Endothelial cell of umbilical vein (primary cell): ENCODE measurements at regions not wholly inside any gene's neighbourhood (a gene's known extent, or its start where the extent isn't known, plus 50 kb on each side); places are given as distances from the start of the nearest gene placed in this dataset.

Source experiments
- EZH2 ChIP-seq: IDR thresholded peaks from 2 replicates; pipeline ENCODE4 v1.6.1; 2012; ENCODE audit warnings: borderline replicate concordance, low read depth, mild to moderate bottlenecking, moderate library complexity, low read length, inconsistent platforms; ENCODE audit not compliant: severe bottlenecking
- TF ChIP-seq, protein P1 (sequence below), 2 donors: IDR thresholded peaks; 1 replicate in 1 of 2; 2 replicates in 1 of 2; pipeline ENCODE4 v1.5.1; 2011; ENCODE audit warnings: low read length in 2 of 2, mild to moderate bottlenecking in 2 of 2, moderate library complexity in 2 of 2, control low read depth in 1 of 2, inconsistent platforms in 1 of 2, low read depth in 1 of 2; ENCODE audit not compliant: insufficient read depth in 1 of 2; ENCODE audit errors: extremely low read depth in 1 of 2
- TF ChIP-seq, protein P2 (sequence below): IDR thresholded peaks from 2 replicates; pipeline ENCODE4 v1.6.1; 2011; ENCODE audit not compliant: insufficient read depth, insufficient read length

DNA sequence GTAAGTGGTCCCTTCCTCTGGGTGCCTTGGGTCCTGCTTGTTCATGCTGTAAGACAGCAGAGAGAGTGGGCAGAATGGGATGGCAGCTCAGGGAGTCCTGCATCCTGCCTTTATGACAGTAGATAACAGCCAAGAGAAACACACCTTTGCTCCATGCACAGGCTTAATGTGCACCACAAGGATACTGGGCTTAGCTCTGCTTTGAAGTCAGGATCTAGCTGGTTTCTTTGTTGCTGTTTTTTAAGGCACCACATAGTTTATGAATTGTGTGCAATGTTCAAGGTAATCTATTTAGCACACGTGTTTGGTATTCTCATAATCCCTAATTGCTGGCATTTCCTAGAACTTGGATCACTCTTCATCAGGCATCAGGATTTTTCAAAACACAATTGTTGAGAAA lies 239.5 kb upstream of the DCN start:
- TF ChIP-seq, protein P1, sequence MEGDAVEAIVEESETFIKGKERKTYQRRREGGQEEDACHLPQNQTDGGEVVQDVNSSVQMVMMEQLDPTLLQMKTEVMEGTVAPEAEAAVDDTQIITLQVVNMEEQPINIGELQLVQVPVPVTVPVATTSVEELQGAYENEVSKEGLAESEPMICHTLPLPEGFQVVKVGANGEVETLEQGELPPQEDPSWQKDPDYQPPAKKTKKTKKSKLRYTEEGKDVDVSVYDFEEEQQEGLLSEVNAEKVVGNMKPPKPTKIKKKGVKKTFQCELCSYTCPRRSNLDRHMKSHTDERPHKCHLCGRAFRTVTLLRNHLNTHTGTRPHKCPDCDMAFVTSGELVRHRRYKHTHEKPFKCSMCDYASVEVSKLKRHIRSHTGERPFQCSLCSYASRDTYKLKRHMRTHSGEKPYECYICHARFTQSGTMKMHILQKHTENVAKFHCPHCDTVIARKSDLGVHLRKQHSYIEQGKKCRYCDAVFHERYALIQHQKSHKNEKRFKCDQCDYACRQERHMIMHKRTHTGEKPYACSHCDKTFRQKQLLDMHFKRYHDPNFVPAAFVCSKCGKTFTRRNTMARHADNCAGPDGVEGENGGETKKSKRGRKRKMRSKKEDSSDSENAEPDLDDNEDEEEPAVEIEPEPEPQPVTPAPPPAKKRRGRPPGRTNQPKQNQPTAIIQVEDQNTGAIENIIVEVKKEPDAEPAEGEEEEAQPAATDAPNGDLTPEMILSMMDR (IDR thresholded peaks at IDR 0.05; ENCODE audit: extremely low read depth in 1 of 2, insufficient read depth in 1 of 2, low read depth in 1 of 2, low read length in 2 of 2) = no peak
- TF ChIP-seq, protein P2, sequence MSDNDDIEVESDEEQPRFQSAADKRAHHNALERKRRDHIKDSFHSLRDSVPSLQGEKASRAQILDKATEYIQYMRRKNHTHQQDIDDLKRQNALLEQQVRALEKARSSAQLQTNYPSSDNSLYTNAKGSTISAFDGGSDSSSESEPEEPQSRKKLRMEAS = no peak
- TF ChIP-seq EZH2 = no peak
